CD4-positive, alpha-beta T cell treated with Interferon alpha-2 for 1 hour (primary cell): ENCODE measurements at regions not wholly inside any gene's neighbourhood (a gene's known extent, or its start where the extent isn't known, plus 50 kb on each side); places are given as distances from the start of the nearest gene placed in this dataset.

Experiments
- DNase-seq, 2 donors: peaks; one replicate each; pipeline ENCODE4 v3.0.0-alpha.2; 2020 to 2022

- no peak for DNase-seq
These were observed 381.9 kb downstream of the ZNF516 start for GRCh38 chr18:76113101-76113500.

GRCh38 chr18:76102626-76103025 is 392.4 kb downstream of the ZNF516 start:
- no peak for DNase-seq

DNA sequence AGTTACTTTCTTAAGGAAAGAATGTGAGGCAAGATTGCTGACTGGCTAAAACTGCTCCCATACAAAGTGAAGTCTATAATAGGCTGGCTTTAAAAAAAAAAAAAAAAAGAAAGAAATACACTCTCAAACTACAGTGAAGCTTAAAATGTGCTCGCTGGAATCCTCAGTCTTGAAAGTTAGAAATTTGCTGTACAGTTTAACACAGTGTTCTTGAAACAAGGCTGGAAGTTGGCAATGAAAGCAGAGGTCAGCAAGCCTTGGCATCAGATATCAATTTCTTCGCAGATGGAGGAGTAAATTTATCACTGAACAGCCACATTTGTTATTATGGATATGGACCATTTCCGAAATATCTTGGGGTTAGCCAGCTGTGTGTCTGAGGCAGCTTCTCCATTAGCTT is 392.9 kb downstream of the ZNF516 start:
- no peak for DNase-seq

DNA sequence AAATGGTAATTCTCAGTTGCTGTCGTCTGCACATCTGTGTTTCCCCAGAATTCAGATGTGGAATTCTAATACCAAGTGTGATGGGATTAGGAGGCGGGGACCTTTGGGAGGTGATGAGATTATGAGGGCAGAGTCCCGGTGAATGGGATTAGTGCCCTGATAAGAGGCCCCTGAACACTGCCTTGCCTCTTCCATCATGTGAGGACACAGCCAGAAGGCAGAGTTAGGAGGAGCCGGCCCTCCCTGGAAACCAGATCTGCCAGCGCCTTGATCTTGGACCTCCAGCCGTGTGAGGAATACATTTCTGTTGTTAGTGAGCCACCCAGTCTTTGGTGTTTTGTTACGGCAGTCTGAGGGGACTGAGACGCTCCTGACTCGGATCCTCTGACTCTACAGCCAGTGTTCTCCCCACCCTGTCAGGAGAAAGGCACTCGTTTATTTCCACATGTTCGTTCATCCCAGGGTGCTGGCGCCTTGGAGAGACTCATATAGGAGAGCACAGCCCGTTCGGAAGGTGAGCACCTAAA is 395.0 kb downstream of the ZNF516 start:
- no peak for DNase-seq

DNA sequence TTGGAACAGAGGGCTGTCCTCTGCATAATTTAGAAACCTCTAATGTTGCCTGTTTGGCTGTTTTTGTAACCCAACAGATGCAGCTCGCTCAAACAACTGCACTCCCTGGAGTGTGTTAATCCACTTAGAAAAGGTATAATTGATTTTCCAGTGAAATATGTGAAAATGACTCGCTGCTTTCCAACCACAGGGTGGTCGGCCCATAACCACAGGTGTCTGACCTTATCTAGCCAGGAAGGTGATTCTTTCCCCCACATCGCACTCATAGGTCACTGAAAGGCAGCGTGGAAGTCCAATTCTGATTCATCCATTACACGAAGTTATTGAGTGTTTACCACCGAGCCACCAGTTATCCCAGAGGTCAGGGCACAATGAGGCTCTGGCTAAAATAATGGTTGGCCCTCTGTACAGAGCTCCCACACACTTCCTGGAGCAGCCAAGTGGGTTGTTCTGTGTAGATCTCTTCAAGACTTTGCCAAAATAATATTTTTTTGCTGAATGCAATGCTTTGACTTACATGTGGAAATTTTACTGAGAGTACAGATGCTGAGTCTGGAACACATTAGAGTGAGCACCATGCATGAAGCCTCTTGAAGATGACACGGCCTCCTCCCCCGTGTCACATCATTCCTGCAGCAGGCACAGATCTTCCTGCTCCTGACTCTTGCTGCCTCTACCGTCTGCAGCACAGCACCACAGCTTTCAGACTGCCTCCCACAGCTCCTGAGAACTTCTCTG is 396.2 kb downstream of the ZNF516 start:
- no peak for DNase-seq

DNA sequence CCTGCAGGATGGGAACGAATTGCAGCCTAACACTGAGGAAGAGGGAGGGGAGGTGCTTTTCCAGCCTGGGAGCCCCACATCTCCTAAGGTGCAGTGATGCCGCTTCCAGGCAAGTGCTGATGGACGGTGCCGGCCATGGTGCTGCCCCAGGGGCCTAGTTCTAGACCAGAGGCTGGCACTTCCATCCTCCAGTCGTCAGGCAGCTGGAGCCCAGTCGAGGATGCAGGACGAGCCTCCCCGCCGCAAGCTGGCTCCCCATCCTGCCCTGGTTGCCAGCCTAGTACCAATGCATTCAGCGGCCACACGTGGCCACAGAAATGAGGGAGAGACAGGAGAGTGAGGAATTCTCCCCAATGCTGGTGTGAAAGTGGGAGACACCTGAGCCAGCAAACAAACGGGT is 413.5 kb downstream of the ZNF516 start:
- DNase-seq = no peak

DNA sequence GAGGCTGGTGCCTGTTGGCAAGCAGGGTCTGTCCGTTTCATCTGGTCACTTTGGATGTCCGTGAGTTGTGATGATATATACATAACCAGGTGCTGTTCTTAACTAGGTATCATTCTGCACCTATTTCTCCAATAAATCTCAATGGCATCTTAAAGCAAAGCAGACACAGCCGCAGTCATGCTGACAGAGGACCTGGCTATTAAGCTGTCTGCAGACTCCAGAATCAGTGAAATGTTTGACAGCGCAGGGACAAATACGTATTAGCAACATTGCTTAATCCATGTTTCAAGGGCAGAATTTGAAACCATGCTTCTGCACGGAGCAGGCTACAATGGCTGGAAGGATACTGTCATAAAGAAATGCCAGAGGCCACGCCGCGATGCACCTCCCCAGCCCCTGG is 414.6 kb downstream of the ZNF516 start:
- DNase-seq = no peak

- DNase-seq = no peak
These were observed 419.3 kb downstream of the ZNF516 start for GRCh38 chr18:76075777-76076176.

GRCh38 chr18:76064998-76065397 is 430.0 kb downstream of the ZNF516 start:
- no peak for DNase-seq

DNA sequence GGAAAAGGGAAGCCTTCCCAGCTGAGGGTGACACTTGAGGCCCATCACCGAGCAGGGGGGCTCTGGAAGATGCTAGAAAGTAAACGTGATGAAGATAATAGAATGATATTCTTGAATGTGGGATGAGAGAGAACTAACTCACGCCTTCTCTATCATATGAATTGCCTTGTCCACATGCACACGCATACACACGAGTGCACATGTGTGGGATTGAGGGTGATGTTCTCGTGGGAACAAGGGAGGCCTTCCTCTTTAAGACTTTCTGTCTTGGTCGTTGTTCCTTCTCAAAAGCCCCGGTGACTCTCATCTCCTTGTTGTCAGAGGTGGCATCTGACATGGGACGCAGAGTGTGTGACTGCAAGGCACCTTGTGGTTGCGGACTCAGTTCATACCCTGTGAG is 436.9 kb downstream of the ZNF516 start:
- DNase-seq = no peak

DNA sequence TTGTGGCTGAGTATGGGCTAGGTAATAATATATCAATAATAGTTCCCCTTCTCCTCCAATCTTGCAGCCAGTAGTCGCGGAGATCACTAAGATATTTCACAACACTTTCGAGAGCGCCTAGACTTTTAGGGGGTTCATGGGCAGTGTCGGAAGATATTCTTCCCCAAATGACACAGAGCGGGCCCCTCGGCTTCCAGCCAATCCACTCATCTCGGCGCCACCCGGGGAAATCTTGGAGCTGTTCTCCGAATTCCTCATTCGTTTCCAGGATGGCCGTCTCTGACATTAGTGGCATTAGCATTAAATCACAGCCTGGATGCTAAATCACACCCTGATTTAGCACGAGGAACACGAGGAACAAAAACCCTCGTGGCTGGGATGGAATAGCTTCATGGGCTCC is 437.7 kb downstream of the ZNF516 start:
- no peak for DNase-seq

DNA sequence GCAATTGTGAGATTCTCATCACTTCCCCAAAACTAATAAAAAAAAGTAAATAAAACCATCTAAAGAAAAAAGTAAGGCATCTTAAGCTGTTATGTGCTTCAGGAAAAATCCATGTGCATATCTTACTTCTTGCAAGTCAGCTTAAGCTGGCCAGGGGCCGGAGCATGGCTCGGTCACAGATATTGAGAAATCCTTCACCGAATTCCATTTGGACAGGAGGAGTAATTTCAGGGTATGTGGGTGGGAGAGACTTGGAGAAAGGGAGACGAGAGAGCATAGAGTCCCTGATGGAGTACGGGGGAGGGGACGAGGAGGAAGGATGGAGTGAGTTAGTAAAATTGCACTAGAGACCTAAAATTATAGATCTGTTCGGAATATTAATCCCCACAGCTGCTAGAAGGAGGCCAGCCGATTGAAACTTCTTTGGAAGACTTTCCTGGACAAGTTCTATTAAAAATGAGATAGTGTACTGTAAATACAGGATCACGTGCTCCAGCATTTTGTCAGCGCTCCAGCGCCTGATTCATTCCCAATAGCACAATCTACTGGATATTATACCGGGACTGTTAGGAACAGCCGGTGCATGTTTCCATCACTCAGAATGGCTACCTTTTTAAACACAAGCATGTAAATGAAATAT is 438.5 kb downstream of the ZNF516 start:
- no peak for DNase-seq

DNA sequence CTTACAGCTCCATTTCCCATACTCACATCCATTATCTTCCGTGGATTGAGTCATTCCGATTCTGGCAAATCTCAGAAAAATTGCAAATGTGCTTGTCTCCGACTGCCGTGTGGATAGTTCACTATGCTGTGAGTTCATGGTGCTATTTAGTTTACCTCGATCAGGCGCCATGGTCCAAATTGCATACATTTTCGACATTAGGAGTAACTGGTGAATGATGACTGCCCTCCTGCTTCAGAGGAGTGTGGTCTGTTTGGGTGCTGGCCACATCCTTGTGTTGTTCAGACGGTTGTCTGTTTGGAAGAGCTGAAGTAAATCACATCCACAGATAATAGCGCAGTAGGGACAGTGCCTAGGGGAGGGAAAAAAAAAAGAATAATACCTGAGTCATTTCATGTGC is 439.5 kb downstream of the ZNF516 start:
- DNase-seq = no peak

DNA sequence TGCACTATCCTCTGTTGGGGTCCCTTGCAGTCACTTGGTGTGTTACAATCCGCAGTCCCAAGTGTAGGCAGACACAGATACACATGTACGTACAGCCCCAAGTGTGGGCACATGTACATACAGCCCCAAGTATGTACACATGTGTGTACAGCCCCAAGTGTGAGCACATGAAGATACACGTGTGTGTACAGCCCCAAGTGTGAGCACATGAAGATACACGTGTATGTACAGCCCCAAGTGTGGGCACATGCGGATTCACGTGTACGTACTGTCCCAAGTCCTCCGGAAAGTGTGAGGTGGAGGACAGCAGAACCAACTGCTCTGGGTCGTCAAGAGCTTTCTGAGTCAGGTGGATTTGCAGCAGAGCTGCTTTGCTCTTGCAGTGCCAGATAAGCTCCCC is 440.0 kb downstream of the ZNF516 start:
- DNase-seq = no peak

DNA sequence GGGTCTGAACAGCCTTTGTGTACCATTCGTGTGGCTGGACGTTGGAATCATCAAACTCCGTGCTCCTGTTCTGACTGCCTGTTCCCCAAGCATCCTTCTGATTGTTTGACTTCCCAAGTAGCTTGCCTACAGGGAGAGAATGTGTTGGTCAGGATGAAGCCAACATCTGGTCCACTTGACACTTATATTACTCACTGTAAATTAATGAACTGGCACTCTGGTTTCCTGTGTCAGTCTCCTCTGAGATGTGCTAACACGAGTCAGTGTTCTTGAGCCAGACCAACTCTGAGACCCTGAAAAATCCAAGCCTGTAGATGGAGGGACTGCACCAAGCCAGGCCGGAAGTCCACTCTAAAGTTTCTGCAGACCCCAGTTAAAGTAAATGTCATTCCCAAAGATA is 440.9 kb downstream of the ZNF516 start:
- no peak for DNase-seq

DNA sequence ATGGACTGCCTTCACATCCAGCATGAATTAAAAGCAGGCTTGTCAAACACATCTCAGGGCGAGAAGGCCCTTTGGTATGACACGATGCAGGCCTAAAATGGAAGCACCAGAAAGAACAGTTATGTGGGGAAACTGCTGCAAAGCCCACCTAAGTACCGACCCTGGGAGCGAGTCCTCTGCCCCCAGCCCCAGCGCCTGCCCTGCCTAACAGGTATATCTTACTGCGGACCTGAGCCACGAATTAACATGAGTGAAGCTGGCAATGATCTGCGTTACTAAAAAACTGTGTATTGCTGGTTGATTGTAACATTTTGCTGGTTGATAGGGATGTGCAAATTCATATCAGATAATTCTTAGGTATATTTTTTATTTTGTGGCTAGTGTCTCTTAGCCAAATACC is 441.5 kb downstream of the ZNF516 start:
- no peak for DNase-seq

DNA sequence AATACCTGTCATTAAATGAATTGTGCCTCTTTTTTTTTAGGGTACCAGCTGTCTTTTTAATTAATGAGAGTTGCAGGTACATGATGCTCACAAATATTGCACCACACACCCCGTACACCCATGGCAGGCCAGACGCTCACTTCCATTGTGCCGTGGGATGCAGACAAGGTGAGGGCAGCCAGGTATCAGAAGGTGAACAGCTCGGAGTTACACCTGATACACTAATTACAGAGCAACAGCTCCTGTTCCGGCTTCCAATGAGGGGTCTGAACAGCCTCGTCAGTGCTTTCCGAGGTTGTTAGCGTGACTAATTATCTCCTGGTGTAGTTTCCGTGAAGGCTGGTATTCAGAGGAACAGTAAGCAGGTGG is 442.8 kb downstream of the ZNF516 start:
- no peak for DNase-seq

- no peak for DNase-seq
These were observed 443.4 kb downstream of the ZNF516 start for GRCh38 chr18:76051396-76052226.

GRCh38 chr18:76046221-76046620 is 448.8 kb downstream of the ZNF516 start:
- DNase-seq = no peak

DNA sequence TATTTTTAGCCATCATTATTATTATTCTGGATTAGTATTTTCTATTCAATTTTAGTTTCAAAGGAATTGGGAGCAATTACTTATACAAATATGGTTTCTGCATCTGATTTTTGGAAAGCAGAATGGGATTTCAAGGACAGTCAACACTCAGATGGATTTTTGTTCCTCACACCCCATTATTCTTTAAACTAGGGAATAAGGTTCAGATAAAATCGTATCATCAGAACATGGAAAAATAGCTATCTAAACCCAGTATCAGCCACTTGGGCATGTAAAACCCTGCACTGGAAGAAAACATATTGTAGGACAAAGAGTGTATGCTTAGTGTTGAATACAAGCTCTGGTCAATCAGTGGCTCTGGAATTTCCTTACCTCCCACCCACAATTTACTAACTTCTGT is 452.5 kb downstream of the ZNF516 start:
- no peak for DNase-seq

- no peak for DNase-seq
These were observed 476.8 kb downstream of the ZNF516 start for GRCh38 chr18:76018210-76018609.

- no peak for DNase-seq
These were observed 482.0 kb downstream of the ZNF516 start for GRCh38 chr18:76013057-76013456.

- no peak for DNase-seq
These were observed 489.3 kb downstream of the ZNF516 start for GRCh38 chr18:76005632-76006208.
